NCI-H526 (cell line): ENCODE measurements at regions not wholly inside any gene's neighbourhood (a gene's known extent, or its start where the extent isn't known, plus 50 kb on each side); places are given as distances from the start of the nearest gene placed in this dataset.

Experiments
- DNase-seq, 2 experiments: peaks; one replicate each; lab custom pipeline; 2025; lab: John Stamatoyannopoulos, UW

GRCh38 chr3:43207628-43208085 is 78.7 kb upstream of the SNRK start:
- DNase-seq: no peak

GRCh38 chr3:43206632-43207031 is 79.7 kb upstream of the SNRK start:
- DNase-seq: no peak

GRCh38 chr3:43206105-43206504 is 80.2 kb upstream of the SNRK start:
- DNase-seq: no peak

- DNase-seq: no peak
These were observed 83.3 kb upstream of the SNRK start for GRCh38 chr3:43203022-43203421.

- no peak for DNase-seq
These were observed 84.8 kb upstream of the SNRK start for GRCh38 chr3:43201581-43201980.

GRCh38 chr3:43199645-43200306 is 86.6 kb upstream of the SNRK start:
- DNase-seq: no peak

DNA sequence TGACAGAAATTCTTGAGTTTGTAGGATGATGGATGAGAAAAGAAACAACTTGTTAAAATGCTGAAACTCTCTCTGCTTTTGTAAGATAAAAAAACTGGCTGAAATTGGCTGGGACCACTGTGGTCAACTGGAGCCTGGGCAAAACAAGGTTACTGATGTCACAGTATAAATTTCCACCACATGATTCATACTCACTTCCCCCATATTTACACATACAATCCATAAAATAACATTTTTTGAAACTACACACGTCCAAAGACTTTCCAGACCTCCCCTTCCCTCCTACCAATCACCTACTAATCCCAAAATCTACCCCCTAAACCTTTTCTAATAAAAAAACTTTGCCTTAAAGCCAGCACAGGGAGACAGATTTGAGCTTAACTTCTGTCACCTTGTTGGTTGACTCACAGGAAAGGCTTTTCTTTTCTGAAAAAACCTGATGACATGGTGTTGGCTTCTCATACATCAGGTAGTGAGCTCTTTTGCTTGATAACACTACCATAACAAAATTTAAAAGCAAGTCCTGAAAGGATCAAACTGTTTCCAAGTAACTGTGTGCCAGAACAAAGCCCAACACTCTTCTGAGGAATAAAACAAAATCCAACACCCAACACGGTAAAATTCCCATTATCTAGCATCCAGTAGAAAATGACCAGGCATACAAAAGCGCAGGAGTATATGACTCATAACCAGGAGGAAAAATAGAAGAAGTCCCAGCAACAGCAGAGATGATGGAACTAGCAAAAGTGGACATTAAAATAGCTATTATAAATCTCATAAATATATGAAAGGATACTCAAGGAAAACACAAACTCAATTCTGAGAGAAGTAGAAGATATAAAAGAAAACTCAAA is 87.3 kb upstream of the SNRK start:
- DNase-seq: no peak

DNA sequence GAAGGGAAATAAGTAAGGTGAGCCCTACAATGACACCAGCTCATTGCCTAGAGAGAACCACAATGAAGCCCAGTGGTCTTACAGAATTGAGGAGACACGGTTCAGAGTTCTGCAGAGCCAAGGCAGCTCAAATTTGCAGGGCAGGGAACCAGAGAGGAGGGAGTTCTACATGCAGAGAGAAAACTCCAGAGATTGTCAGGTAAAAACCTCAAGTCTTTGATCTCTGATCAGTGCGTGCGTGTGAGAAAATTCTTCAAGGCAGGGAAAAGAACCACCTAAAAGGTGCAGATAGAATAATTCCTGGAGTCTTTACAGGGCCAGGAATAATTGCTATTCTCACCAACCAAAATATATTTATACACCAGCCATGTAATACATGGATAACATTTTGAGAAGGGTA is 88.0 kb upstream of the SNRK start:
- DNase-seq: no peak

- DNase-seq: no peak
These were observed 89.2 kb upstream of the SNRK start for GRCh38 chr3:43197181-43197580.

DNA sequence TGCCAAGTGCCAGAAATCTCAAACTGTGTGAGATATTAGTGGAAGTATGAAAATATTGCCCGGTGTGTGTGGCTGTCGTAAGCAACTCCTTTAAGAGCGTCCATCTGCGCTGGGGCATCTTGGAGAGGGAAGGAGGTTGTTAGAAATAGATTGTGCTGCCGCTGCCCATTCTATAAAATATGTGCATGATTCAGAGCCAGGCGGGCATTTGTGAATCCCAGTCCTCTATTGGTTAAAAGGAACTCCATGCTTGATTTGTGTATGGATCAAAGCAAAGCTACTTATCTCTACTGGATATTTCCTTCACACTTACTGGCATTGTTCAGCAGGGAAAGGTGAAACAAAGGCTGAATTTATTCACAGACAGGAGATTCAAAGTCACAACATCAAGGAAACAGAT is 89.6 kb upstream of the SNRK start:
- DNase-seq: no peak

DNA sequence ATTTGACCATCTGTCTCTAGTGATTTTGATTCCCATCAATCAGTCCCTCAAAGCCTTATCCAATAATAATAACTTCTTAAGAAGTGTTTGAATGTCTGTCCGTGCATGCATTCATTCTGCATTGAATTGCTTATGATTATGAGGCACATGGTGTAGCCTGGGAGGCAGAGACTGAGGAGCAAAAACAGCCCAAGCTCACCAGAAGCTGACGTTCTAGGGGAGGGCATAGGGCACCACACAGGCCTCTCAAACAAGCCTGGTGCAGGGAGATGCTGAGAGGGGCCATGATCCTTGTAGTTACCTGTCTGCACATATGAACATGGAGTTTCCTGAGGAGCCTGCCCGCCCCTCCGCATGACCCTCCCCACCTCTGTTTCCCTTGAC is 89.2 kb upstream of the POMGNT2 start:
- DNase-seq: no peak

DNA sequence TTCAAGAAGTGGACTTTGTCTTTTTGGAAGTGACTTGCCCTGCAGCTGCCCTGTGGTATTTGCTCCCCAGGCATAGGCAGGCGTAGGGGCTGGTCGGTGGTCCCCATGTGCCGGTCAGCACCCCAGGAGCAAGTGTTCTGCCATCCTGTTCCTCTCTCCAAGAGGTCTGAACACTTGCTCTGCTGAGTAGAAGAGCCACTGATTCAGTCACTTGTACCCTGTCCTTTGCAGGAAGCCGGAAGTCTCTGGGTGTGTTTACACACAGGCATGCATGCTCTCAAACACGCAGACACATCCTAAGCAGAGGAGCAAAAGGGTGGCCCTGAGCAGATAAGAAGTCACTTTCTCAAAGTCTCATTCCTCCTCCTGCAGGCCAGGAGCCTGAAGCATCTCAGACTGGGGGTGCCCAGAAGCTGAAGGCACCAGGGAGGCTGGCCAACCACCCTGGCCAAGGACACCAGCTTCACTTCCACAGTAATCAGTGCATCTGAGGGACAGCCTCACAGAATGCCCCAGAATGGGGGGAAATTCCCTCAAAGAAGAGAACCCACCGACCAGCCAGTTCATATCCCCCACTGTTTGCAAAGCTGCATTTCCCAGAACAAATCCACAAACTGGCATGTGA is 88.7 kb upstream of the POMGNT2 start:
- DNase-seq: no peak

- DNase-seq: no peak
These were observed 88.2 kb upstream of the POMGNT2 start for GRCh38 chr3:43194069-43194468.

DNA sequence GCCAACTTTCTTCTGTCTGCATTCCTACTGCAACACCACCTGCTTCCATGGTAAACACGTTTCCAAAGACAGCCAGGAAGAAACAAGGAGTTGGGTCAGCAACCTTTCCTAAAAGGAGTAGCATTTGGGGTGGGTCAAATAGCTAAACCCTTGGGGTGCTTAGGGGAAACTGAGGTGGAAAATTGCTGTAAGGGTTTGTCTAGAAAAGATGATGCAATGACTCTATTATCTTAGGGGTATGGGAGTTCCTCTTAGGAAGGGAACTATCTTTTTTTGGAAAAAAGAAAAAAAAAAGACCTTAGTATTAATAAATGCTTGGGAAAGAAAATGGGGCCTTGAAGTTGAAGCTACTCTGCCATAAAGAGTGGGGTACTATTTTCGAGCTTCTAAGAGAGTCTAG is 86.1 kb upstream of the POMGNT2 start:
- DNase-seq: no peak

DNA sequence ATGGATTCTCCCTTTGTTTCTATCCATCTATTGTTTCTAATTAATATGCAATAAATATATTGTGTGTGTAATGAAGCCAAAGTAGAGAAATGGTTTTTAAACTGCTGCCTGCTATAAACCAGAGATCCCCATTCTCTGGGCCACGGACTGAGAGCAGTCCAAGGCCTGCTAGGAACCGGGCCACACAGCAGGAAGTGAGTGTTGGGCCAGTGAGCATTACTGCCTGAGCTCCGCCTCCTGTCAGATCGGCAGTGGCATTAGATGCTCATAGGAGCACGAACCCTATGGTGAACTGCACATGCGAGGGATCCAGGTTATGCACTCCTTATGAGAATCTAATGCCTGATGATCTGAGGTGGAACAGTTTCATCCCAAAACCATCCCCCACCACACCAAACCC is 85.2 kb upstream of the POMGNT2 start:
- DNase-seq: no peak

DNA sequence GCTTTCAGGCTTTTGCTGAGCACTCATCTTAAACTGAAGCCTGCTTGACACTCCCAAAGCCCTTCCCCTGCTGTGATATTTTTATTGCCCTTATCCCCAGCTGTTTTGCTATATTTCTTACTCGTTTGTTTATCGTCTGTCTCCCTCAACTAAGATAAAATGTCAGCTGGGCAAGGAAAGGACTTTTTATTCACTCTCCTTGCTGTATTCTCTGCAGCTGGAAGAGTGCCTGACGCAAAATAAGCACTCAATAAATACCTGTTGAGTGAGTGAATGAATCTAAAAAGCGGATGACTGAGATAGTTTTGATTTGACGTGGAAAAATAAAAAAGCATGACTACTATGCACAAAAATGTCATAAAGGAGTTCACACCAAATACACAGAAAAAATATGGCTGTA is 84.8 kb upstream of the POMGNT2 start:
- DNase-seq: no peak

DNA sequence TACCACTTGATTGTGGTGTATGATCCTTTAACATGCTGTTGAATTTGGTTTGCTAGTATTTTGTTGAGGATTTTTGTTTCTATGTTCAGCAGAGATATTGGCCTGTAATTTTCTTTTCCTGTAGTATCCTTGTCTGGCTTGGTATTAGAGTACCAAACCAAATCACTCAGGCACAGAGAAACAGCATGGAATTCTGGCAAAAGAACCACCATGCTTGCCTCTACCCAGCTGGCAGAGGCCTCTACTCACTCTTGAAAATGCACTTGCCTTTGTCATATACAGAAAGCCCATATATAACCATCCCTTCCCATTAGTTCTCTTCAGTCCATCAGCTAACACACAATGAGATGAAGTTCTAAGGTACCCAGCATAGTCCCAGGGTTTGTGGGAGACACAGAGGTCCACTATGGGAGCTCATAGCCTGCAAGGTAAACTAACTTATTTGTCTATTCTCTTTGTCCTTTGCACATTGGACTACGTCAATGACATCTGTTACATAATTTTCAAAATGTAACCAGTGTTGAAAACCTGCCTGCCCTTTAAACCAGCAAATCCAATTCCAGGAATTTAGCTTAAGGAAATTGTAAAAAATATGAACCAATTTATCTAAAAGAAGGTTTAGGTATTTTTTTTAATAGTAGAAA is 82.1 kb upstream of the POMGNT2 start:
- no peak for DNase-seq

DNA sequence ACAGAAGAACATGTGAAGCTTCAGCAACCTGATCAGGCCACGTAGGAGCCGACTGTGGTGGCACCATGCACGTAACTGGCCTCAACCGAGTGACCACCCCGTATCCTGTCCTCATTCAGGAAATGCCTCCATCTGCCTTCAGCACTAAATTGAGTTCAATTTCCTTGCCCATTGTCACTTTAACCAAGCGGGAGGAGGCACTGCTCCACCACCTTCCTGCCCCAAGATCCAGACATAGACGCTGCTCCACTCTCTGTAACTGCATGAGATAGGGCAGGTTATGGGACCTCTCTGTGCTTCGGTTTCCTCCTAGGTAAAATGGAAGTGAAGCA is 80.1 kb upstream of the POMGNT2 start:
- no peak for DNase-seq

- DNase-seq: no peak
These were observed 79.5 kb upstream of the POMGNT2 start for GRCh38 chr3:43185274-43185982.

DNA sequence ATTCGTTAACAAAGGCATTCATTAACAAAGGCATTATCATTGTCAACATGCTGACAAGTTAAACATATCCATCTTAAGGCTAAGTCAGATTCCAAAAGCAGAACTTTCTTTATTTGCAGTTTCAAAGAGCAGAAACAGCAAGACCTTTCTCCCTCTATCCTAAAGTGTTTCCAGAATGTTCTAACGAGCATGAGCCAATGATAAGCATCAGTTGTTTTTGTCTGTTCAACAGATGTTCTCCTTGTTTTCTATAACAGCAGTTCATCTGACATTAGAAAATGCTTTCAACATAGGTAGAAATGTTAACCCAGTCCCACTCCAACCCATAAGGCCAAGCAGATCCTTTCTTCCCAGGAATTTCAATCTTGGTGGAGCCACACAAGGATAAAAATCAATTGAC is 77.6 kb upstream of the POMGNT2 start:
- no peak for DNase-seq

- DNase-seq: no peak
These were observed 75.4 kb upstream of the POMGNT2 start for GRCh38 chr3:43181202-43181821.

- no peak for DNase-seq
These were observed 74.8 kb upstream of the POMGNT2 start for GRCh38 chr3:43180694-43181093.
